HepG2 (cell line): ENCODE measurements at regions not wholly inside any gene's neighbourhood (a gene's known extent, or its start where the extent isn't known, plus 50 kb on each side); places are given as distances from the start of the nearest gene placed in this dataset.

Experiments
- ATF7 ChIP-seq, 2 experiments: fragments of 450-650 bp in 1 of 2; sonication (generic) in 1 of 2; formaldehyde crosslinking in 1 of 2; IDR thresholded peaks; 2 replicates each; pipeline versions ENCODE4 v1.4.0 to v1.6.1; 2016 to 2020; ENCODE audit warnings: antibody characterized with exemption in 1 of 2, mild to moderate bottlenecking in 1 of 2, missing genetic modification reagents in 1 of 2
- CBFB ChIP-seq: sonication (generic); formaldehyde crosslinking; IDR thresholded peaks from 2 replicates; pipeline ENCODE4 v1.4.0; 2020; ENCODE audit warnings: missing genetic modification reagents
- FOXK2 ChIP-seq: fragments of 450-650 bp; IDR thresholded peaks from 2 replicates; pipeline ENCODE4 v1.6.1; 2016
- KDM4B ChIP-seq: sonication (generic); formaldehyde crosslinking; IDR thresholded peaks from 2 replicates; pipeline ENCODE4 v1.4.0; 2020; ENCODE audit warnings: missing genetic modification reagents
- NR3C1 ChIP-seq: sonication (generic); formaldehyde crosslinking; IDR thresholded peaks from 2 replicates; pipeline ENCODE4 v1.4.0; 2020; ENCODE audit warnings: missing genetic modification reagents
- POLR2A ChIP-seq, 2 experiments: IDR thresholded peaks; 2 replicates each; pipeline ENCODE4 v1.6.1; 2011; ENCODE audit warnings: low read depth in 2 of 2, low read length in 2 of 2, mild to moderate bottlenecking in 1 of 2, moderate library complexity in 1 of 2; ENCODE audit not compliant: insufficient read depth in 1 of 2
- STAT5B ChIP-seq: sonication (generic); formaldehyde crosslinking; IDR thresholded peaks from 2 replicates; pipeline ENCODE4 v1.4.0; 2020; ENCODE audit warnings: missing genetic modification reagents
- ZFP36 ChIP-seq: fragments of 150-350 bp; IDR thresholded peaks from 2 replicates; pipeline ENCODE4 v1.6.1; 2018; ENCODE audit warnings: borderline replicate concordance, low read length, low read depth; ENCODE audit not compliant: partially characterized antibody
- ZFP41 ChIP-seq: sonication (generic); formaldehyde crosslinking; IDR thresholded peaks from 2 replicates; pipeline ENCODE4 v1.4.0; 2020; ENCODE audit warnings: mild to moderate bottlenecking, missing genetic modification reagents, borderline replicate concordance
- ZNF577 ChIP-seq: sonication (generic); formaldehyde crosslinking; IDR thresholded peaks from 2 replicates; pipeline ENCODE4 v1.4.0; 2020; ENCODE audit warnings: mild to moderate bottlenecking, low read depth, missing genetic modification reagents, borderline replicate concordance
- ZNF75D ChIP-seq: sonication (generic); formaldehyde crosslinking; IDR thresholded peaks from 2 replicates; pipeline ENCODE4 v1.8.1; 2023; ENCODE audit warnings: missing genetic modification reagents, mild to moderate bottlenecking, borderline replicate concordance
- TF ChIP-seq, protein P1 (sequence below): sonication (generic); formaldehyde crosslinking; IDR thresholded peaks from 2 replicates; pipeline ENCODE4 v1.5.0; 2020; ENCODE audit warnings: mild to moderate bottlenecking, missing genetic modification reagents, moderate library complexity
- TF ChIP-seq, protein P2 (sequence below): sonication (generic); formaldehyde crosslinking; IDR thresholded peaks from 2 replicates; pipeline ENCODE4 v1.5.1; 2020; ENCODE audit warnings: mild to moderate bottlenecking, missing genetic modification reagents, moderate library complexity
- TF ChIP-seq, protein P3 (sequence below): sonication (generic); formaldehyde crosslinking; IDR thresholded peaks from 2 replicates; pipeline ENCODE4 v1.5.1; 2020; ENCODE audit warnings: missing genetic modification reagents, mild to moderate bottlenecking, borderline replicate concordance

DNA sequence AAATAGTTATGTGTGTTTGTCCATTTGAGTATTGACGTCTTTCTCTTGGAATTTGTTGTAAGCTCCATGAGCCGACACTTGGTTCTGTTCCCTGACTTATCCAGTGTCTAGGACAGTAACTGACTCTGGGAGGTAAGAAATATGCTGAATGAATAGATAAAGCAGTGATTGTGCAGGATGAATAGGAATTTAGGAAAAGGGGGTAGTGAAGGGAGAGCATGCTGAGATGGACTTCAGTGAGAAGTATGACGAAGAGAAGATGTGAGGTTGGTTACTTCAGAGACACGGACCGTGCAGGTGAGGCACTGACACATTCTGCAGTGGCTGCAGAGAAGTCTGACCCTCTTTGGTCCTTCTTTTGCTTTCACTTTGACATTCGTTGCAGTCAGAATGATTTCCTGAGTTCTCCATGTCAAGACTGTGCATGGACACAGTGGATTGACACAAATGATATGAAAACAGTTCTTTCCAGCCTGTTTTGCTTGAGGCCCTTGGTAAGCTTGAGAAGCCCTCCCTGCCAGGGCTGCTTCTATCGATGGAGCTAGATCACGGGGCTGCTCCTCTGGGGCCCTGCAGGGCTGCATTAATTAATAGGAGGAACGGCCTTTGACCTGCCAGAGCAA is 261.5 kb upstream of the SORCS1 start:
- no peak for TF ChIP-seq KDM4B (CRISPR knock-in tag)
- no peak for TF ChIP-seq ZFP41 (CRISPR knock-in tag)
- TF ChIP-seq, protein P1, sequence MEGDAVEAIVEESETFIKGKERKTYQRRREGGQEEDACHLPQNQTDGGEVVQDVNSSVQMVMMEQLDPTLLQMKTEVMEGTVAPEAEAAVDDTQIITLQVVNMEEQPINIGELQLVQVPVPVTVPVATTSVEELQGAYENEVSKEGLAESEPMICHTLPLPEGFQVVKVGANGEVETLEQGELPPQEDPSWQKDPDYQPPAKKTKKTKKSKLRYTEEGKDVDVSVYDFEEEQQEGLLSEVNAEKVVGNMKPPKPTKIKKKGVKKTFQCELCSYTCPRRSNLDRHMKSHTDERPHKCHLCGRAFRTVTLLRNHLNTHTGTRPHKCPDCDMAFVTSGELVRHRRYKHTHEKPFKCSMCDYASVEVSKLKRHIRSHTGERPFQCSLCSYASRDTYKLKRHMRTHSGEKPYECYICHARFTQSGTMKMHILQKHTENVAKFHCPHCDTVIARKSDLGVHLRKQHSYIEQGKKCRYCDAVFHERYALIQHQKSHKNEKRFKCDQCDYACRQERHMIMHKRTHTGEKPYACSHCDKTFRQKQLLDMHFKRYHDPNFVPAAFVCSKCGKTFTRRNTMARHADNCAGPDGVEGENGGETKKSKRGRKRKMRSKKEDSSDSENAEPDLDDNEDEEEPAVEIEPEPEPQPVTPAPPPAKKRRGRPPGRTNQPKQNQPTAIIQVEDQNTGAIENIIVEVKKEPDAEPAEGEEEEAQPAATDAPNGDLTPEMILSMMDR (CRISPR knock-in tag) = no peak
- no peak for TF ChIP-seq FOXK2
- TF ChIP-seq, protein P2, sequence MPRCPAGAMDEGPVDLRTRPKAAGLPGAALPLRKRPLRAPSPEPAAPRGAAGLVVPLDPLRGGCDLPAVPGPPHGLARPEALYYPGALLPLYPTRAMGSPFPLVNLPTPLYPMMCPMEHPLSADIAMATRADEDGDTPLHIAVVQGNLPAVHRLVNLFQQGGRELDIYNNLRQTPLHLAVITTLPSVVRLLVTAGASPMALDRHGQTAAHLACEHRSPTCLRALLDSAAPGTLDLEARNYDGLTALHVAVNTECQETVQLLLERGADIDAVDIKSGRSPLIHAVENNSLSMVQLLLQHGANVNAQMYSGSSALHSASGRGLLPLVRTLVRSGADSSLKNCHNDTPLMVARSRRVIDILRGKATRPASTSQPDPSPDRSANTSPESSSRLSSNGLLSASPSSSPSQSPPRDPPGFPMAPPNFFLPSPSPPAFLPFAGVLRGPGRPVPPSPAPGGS = no peak
- no peak for TF ChIP-seq STAT5B (CRISPR knock-in tag)
- TF ChIP-seq ZFP36 = no peak
- no peak for TF ChIP-seq CBFB
- TF ChIP-seq, protein P3, sequence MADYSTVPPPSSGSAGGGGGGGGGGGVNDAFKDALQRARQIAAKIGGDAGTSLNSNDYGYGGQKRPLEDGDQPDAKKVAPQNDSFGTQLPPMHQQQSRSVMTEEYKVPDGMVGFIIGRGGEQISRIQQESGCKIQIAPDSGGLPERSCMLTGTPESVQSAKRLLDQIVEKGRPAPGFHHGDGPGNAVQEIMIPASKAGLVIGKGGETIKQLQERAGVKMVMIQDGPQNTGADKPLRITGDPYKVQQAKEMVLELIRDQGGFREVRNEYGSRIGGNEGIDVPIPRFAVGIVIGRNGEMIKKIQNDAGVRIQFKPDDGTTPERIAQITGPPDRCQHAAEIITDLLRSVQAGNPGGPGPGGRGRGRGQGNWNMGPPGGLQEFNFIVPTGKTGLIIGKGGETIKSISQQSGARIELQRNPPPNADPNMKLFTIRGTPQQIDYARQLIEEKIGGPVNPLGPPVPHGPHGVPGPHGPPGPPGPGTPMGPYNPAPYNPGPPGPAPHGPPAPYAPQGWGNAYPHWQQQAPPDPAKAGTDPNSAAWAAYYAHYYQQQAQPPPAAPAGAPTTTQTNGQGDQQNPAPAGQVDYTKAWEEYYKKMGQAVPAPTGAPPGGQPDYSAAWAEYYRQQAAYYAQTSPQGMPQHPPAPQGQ (CRISPR knock-in tag) = no peak
- TF ChIP-seq ATF7 (IDR thresholded peaks at IDR 0.05) = no peak
- TF ChIP-seq ATF7 (CRISPR knock-in tag; IDR thresholded peaks at IDR 0.05) = no peak
- no peak for TF ChIP-seq NR3C1
- no peak for TF ChIP-seq POLR2A (IDR thresholded peaks at IDR 0.05; ENCODE audit: insufficient read depth in 1 of 2, low read depth in 2 of 2, low read length in 2 of 2)
- TF ChIP-seq ZNF75D (CRISPR knock-in tag) = no peak
- TF ChIP-seq ZNF577 (CRISPR knock-in tag) = no peak
